ENCODE measurements at regions not wholly inside any gene's neighbourhood (a gene's known extent, or its start where the extent isn't known, plus 50 kb on each side); places are given as distances from the start of the nearest gene placed in this dataset.

- no peak for DNase-seq
These were observed 737.1 kb downstream of the PTPRU start for GRCh38 chr1:29973406-29973805.

GRCh38 chr1:29972421-29973053 lies 736.2 kb downstream of the PTPRU start:
- no peak for DNase-seq

- no peak for DNase-seq
These were observed 735.4 kb downstream of the PTPRU start for GRCh38 chr1:29971703-29972102.

DNA sequence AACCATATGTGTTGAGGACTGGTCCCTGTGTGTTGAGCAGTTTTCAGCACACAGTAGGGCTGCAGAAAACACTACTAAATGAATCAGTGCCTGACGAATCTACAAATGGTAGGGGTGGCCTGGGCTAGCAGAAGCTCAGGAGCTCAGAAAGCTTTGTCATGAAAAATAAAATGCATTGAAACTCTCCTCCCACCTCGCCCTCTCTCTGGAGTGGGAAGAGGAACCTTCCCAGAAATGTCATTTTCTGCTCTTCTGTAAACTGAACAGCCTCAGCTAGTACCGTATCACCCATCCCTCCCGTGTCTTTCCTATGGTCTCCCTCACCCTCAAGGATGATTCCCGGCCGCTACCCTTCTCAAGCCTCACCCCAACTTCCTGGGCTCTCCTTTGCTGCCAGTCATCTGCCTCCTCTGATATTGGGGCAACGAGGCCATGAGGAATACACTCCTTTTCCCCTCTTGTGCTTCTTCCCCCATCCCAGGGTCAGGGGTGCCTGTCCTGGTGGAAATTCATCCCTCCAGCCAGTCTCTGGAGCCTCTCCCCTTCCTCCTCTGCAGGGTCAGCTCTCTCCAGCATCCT lies 734.5 kb downstream of the PTPRU start:
- DNase-seq: no peak

GRCh38 chr1:29969576-29969975 lies 733.3 kb downstream of the PTPRU start:
- DNase-seq: no peak

- DNase-seq: no peak
These were observed 730.9 kb downstream of the PTPRU start for GRCh38 chr1:29967261-29967660.

GRCh38 chr1:29966526-29967045 lies 730.3 kb downstream of the PTPRU start:
- DNase-seq: no peak

DNA sequence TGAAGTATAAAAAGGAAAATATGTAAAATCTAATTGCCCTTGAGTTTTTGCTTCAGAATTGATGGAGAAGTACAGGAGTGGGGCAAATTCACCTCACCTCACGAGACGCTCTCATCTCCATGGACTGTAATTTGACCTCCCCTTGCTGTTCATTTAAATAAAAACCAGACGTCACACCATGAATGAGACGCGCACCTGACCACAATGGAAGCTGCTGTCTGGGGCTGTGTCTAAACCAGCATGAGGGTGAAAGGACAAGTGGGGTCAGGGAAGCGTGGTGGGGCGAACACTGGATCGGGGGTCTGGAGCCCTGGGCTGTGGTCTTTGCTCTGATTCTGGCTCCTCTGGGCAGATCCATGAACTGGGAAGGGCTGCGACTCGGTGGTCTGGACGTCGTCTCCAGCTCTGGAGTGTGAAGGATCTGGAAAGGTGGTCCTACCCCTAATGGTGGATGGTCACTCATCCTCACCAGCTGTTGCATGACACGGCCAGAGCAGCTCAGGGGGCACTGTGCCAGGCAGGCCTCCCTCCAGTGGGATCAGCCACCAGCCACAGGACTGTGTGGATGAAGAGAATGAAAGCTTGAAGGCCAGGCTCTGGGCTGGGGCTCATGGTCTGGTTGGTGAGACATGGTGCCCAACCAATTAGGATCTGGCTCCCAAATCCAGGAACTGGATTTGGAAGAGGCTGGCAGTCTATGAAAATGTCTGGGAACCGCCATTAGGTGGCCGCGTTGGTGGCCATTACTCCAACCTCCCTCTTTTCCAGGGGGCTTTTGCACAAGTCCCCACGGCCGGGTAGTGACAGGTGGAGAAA lies 728.6 kb downstream of the PTPRU start:
- DNase-seq: no peak

DNA sequence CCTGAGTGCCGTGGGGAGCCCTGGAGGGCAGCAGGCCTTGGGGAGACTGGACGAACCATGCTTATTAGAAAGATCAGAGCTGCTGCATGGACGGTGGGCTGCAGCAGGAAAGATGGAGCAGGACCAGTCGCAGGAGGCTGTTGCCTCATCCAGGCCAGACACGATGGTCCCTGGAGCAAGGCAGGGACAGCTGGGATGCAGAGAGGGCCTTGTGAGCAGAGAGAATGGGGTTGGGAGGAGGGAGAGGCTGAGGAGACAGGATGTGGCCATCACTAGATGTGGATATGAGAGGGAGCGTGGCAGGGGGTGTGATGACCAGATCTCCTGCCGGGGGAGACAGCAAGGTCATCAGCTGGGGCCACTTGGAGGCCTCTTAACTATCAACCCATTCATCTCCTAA lies 727.6 kb downstream of the PTPRU start:
- no peak for DNase-seq

- no peak for DNase-seq
These were observed 726.5 kb downstream of the PTPRU start for GRCh38 chr1:29962831-29963247.

DNA sequence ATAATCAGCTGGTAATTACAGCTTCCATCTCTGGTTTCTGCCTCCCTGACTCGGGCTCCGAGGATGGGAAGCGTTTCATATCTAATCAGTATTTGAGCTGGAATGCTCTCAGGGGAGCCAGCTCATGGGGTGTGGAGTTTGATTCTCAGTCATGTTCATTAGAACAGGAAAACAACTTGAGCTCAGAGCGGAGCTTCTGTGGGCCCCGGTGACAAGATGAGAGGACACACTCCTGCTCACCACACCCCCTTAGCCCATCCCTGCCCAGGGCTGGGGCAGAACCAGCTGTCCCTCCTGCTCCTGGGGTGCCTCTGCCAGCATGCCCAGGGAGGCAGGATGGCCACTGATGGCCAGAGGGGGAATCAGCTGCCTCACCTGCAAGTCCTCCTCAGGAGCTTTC lies 726.0 kb downstream of the PTPRU start:
- DNase-seq: no peak

DNA sequence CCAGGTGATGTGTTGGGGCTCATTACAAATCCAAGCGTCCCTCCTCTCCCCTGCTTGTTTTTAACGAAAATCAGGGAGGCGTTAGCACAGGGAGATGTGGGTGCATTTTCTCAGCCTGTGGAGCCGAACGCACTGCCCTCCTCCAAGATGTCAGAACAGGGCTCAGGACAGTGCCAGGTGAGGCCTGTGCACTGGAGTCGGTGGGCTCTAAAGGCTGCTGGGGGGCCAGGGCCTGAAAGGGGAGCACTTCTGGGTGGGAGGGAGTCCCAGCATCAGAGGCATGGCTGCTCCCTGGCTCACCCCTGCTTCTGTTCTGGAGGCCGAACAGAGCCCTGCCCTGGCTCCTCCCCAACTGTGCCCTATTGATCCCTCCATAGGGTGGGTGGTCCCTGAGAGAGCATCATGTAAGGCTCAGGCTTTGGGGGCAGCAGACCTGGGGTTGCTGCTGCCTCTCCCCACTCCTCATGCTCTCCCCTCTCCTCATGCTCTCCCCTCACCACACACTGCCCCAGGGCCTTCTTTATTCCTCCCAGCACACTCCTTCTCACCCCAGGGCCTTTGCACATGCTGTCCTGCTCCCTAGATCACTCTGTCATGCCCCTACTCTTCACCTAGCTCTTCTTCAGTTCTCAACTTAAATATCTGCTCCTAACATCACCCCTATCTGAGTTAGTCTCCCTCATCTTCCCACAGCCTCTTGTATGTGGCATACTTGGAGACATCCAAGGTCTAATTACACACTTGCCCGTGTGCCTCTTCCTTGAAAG lies 725.2 kb downstream of the PTPRU start:
- DNase-seq: no peak

GRCh38 chr1:29960876-29961275 lies 724.6 kb downstream of the PTPRU start:
- no peak for DNase-seq

DNA sequence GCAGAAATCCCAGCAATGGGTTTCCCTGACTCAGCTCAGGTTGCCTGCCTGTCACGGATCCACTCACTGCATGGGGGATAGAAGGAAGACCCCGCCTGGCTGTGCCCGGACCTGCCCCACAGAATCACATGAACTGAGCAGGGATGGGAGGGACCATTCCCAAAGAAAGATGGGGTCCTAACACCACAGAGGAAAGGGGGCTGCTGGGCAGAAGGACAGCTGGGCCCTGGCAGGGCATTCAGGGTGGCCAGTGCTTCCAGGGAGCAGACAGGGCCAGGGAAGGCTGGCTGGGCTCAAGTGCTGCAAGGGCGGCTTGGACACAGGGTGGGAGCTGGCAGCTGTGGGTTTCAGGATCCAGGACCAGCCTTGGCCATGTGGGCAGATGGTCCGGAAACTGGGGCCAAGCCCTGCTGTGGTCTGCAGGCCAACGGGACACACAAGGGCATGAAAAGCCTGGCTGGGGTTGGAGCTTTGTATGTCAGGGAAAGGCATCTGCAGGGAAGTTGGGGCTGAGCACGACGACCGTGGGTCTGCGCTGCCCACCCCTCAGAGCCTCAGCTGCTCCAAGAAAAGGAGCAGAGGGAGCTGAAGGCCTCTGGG lies 723.9 kb downstream of the PTPRU start:
- no peak for DNase-seq

DNA sequence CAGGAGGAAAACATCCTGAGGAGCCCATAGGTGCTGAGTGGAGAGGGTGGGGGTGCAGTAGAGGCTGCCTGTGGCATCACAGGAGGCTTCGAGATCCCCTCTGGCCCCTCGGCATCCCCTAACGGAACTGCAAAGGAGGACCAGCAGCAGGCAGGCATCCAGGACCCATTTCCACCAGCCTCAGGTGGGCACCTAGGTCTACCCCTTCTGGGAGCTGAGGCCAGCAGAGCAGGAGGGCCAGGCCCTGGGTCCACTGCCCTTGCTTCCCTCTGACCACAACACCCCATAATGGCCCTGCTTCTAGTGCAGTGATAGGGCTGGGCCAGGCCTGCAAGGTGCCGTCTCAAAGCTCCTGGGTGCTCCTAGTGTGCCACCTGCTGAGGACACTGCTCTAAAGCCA lies 723.0 kb downstream of the PTPRU start:
- no peak for DNase-seq

- DNase-seq: no peak
These were observed 721.9 kb downstream of the PTPRU start for GRCh38 chr1:29958271-29958670.

DNA sequence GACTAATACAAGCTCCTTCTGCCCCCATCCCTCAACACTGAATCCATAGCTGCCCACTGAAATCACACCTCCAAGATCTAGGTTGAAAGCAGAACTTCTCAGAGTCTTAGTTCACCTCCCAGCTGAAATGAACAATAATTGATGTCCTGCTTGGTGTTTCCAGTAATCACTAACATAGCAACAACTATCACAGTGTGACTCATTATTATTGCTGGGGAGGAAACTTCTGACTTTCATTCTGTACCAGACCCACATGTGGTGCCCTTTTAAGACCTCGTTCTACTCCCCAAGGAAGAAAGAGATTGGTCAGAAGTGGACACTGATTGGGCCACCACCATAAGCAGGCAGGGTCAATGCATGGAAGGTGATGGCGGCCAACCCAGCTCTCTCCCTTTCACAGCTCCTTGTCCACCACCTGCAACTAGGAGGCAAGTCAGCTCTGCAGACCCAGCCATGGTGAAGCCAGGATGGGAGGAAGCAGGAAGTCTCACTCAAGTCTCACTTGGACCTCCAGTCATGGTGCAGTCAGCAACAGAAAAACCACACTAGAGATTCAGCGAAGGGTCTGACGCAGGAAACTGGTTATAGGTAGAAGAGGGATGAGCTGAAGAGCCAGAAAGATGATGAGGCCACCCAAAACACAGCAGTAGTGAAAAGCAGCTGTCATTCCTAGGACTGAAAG lies 720.2 kb downstream of the PTPRU start:
- no peak for DNase-seq

GRCh38 chr1:29954591-29954990 lies 718.3 kb downstream of the PTPRU start:
- no peak for DNase-seq

DNA sequence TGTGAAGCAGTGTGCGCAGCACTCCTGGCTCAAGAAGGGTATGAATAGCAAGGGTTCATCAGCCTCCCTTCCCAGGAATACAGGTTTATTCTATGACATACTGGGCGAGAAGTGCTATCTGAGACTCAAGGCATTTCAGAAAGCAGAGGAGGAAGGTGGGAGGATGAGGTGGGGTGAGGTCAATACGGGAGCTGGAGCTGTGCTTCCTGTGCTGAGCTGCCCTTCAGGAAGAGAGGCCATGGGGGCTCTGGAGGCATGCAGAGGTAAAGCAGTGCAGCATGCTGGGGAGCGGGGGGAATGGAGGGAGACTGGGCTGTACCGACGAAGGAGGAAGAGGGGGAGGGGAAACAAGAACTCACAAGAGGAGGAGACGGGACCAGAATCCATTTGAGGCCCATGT lies 717.6 kb downstream of the PTPRU start:
- DNase-seq: no peak

DNA sequence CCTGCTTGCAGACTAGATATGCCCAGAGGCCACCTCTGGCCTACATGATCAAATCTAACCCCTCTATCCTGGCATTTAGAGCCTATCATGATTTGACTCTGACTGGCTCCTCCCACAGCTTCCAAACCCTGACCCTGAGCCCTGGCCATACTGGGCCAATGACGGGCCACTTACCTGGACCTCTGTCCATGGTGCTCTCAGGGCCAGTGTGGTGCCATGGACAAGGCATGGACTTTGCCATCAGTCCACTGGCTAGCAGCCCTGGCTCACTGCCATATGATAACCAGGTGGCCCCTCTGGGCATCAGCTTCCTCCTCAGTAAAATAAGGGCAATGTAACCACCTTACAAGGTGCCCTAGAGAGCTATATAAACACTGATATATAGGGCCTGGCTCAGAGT lies 713.4 kb downstream of the PTPRU start:
- DNase-seq: no peak

DNA sequence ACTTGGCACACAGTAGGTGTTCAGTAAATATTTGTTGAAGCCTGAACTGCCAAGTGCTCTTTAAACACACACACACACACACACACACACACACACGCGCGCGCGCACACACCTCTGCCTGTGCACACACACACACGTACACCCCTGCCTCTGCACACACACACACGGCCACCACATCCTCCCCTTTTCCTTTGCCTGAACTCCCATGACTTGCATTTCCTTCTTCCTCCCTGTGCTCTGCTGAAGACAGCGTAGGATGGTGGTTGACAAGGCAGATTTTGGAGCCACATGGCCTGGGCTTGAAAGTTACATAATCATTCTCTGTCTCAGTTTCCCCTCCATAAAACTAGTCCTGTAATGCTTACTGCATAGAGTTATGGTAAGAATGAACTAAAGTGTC lies 712.3 kb downstream of the PTPRU start:
- DNase-seq: no peak

- DNase-seq: no peak
These were observed 709.7 kb downstream of the PTPRU start for GRCh38 chr1:29946057-29946456.
